ENCODE measurements at regions not wholly inside any gene's neighbourhood (a gene's known extent, or its start where the extent isn't known, plus 50 kb on each side); places are given as distances from the start of the nearest gene placed in this dataset.
"Not testable (repeated sequence)": the region's sequence is repeated elsewhere in the genome, so short reads cannot be mapped to it uniquely, and the experiment has no call there.

DNA sequence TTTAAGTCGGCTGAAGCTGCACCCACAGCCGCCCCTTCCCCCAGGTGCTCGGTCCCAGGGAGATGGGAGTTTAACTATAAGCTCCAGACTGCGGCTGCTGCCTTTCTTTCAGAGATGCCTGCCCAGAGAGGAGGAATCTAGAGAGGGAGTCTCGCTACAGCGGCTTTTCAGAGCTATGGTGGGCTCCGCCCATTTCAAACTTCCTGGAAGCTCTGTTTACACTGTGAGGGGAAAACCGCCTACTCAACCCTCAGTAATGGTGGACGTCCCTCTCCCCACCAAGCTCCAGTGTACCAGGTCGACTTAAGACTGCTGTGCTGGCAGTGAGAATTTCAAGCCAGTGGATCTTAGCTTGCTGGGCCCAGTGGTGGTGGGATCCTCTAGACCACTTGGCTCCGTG lies 135.4 kb downstream of the CXCL12 start:
- DNase-seq (ENCODE audit: low read depth) = no peak
- TF ChIP-seq, protein P1, sequence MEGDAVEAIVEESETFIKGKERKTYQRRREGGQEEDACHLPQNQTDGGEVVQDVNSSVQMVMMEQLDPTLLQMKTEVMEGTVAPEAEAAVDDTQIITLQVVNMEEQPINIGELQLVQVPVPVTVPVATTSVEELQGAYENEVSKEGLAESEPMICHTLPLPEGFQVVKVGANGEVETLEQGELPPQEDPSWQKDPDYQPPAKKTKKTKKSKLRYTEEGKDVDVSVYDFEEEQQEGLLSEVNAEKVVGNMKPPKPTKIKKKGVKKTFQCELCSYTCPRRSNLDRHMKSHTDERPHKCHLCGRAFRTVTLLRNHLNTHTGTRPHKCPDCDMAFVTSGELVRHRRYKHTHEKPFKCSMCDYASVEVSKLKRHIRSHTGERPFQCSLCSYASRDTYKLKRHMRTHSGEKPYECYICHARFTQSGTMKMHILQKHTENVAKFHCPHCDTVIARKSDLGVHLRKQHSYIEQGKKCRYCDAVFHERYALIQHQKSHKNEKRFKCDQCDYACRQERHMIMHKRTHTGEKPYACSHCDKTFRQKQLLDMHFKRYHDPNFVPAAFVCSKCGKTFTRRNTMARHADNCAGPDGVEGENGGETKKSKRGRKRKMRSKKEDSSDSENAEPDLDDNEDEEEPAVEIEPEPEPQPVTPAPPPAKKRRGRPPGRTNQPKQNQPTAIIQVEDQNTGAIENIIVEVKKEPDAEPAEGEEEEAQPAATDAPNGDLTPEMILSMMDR (conservative IDR thresholded peaks at IDR 0.05; ENCODE audit: low read depth, low read length) = no peak
- H3K4me3 ChIP-seq (ENCODE audit: low read depth, low read length) = no peak overlapping the region

DNA sequence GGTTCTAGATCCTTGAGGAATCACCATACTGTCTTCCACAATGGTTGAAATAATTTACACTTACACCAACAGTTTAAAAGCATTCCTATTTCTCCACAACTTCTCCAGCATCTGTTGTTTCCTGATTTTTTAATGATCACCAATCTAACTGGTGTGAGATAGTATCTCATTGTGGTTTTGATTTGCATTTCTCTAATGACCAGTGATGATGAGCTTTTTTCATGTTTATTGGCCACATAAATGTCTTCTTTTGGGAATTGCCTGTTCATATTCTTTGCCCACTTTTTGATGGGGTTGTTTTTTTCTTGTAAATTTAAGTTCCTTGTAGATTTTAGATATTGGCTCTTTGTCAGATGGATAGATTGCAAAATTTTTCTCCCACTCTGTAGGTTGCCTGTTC lies 138.2 kb downstream of the CXCL12 start:
- not testable (repeated sequence) for DNase-seq (ENCODE audit: low read depth); H3K4me3 ChIP-seq (ENCODE audit: low read depth, low read length)

DNA sequence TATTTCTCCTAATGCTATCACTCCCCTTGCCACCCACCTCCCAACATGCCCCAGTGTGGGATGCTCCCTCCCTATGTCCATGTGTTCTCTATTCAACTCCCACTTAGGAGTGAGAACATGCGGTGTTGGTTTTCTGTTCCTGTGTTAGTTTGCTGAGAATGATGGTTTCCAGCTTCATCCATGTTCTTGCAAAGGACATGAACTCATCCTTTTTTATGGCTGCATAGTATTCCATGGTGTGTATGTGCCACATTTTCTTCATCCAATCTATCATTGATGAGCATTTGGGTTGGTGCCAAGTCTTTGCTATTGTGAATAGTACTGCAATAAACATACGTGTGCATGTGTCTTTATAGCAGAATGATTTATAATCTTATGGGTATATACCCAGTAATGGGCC lies 138.6 kb downstream of the CXCL12 start:
- H3K4me3 ChIP-seq (ENCODE audit: low read depth, low read length); DNase-seq (ENCODE audit: low read depth): not testable (repeated sequence)

DNA sequence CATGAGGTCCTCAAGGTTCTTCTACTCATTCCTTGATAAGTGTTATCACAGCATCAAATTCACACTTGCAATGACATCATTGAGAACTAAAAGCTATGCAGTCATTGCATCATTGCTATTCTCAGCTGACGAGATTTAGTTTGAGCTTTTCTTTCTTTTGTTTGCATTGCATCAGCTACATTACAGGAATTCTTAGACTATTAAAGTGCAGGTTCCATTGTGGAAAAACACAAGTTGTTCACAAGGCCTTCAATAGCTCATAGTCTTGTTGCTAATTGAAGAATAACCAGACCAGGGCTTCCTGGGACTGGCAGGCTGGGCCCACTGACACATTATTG lies 139.3 kb downstream of the CXCL12 start:
- TF ChIP-seq, protein P1 (conservative IDR thresholded peaks at IDR 0.05; ENCODE audit: low read depth, low read length) = no peak
- DNase-seq (ENCODE audit: low read depth) = peak; percentile 53
- H3K4me3 ChIP-seq (ENCODE audit: low read depth, low read length) = no peak overlapping the region

DNA sequence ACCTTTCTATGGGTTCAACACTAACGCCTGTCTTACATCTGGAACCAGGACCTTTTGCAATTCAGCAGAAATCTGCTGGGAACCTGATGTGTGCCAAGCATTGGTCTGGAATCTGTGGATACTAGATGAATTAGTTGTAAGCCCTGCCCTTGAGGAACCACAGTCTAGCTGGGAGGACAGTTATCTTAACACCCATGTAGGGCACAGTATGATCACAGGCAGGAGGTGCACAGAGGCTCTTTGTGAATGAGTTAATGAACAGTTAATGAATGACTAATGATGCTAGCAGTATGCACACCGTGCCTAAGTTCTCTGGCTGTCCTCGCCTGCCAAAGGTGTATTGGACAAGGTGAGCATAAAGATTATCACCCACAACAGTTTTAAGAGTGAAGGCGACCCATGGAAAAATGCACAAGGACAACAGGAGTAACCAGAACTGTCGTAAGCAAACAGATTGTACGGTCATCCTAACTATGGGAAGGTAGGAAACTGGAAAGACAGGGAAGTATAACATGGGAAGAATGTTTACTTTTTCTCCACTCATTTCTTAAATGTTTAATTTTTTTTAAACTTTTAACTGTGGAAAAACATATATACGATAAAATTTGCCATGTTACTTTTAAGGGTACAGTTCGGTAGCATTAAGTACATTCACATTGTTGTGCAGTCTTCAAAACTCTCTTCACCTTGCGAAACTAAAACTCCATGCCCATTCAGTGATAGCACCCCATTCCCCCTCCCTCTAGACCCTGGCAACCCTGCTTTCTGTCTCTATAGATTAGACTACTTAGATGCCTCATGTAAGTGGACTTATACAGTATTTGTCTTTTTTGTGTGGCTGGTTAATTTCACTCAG lies 139.9 kb downstream of the CXCL12 start:
- H3K4me3 ChIP-seq (ENCODE audit: low read depth, low read length) = no peak overlapping the region
- TF ChIP-seq, protein P1 (conservative IDR thresholded peaks at IDR 0.05; ENCODE audit: low read depth, low read length) = no peak
- no peak for DNase-seq (ENCODE audit: low read depth)

GRCh38 chr10:44243851-44244510 lies 140.9 kb downstream of the CXCL12 start:
- TF ChIP-seq, protein P1 (conservative IDR thresholded peaks at IDR 0.05; ENCODE audit: low read depth, low read length) = no peak
- no peak overlapping the region for H3K4me3 ChIP-seq (ENCODE audit: low read depth, low read length)
- DNase-seq (ENCODE audit: low read depth) = no peak

GRCh38 chr10:44242826-44243225 lies 142.1 kb downstream of the CXCL12 start:
- H3K4me3 ChIP-seq (ENCODE audit: low read depth, low read length) = no peak overlapping the region
- TF ChIP-seq, protein P1 (conservative IDR thresholded peaks at IDR 0.05; ENCODE audit: low read depth, low read length) = no peak
- no peak for DNase-seq (ENCODE audit: low read depth)

- no peak overlapping the region for H3K4me3 ChIP-seq (ENCODE audit: low read depth, low read length)
- TF ChIP-seq, protein P1 (conservative IDR thresholded peaks at IDR 0.05; ENCODE audit: low read depth, low read length) = no peak
Observed at GRCh38 chr10:44242091-44242490, 142.8 kb downstream of the CXCL12 start.

More at GRCh38 chr10:44242091-44242490, 142.8 kb downstream of the CXCL12 start:
- no peak for DNase-seq (ENCODE audit: low read depth)

Data from choroid plexus epithelial cell (primary cell).